HL-60 (cell line): ENCODE measurements at regions not wholly inside any gene's neighbourhood (a gene's known extent, or its start where the extent isn't known, plus 50 kb on each side); places are given as distances from the start of the nearest gene placed in this dataset.

Source experiments
- DNase-seq, 2 experiments: peaks; one replicate each; pipeline ENCODE4 v3.0.0-alpha.2; 2010 to 2020; ENCODE audit warnings: low read depth in 1 of 2, low spot score in 1 of 2
- H3K27ac ChIP-seq: fragments of 250-450 bp; sonication (Bioruptor Pico); replicated peaks from 2 replicates; pipeline ENCODE4 v1.5.1; 2020; ENCODE audit warnings: mild to moderate bottlenecking, moderate library complexity
- H3K27me3 ChIP-seq: fragments of 250-450 bp; sonication (Bioruptor Pico); 2 replicates; pipeline ENCODE4 v1.5.1; 2021; ENCODE audit warnings: mild to moderate bottlenecking, moderate library complexity; ENCODE audit not compliant: insufficient read depth, poor library complexity, severe bottlenecking
- H3K4me3 ChIP-seq: replicated peaks from 2 replicates; pipeline ENCODE4 v1.5.1; 2011; ENCODE audit warnings: mild to moderate bottlenecking, control low read depth, low read length; ENCODE audit not compliant: insufficient read depth
- GABPA ChIP-seq: IDR thresholded peaks from 2 replicates; pipeline ENCODE4 v1.6.1; 2012; ENCODE audit warnings: low read depth
- POLR2AphosphoS5 ChIP-seq: IDR thresholded peaks from 2 replicates; pipeline ENCODE4 v1.6.1; 2012; ENCODE audit warnings: low read depth
- SPI1 ChIP-seq: IDR thresholded peaks from 2 replicates; pipeline ENCODE4 v1.6.1; 2012; ENCODE audit warnings: low read depth, mild to moderate bottlenecking, borderline replicate concordance
- TF ChIP-seq, protein P1 (sequence below): IDR thresholded peaks from one replicate; pipeline ENCODE4 v1.5.1; 2011; ENCODE audit warnings: low read length, control low read depth, inconsistent platforms; ENCODE audit not compliant: insufficient read depth
- TF ChIP-seq, protein P2 (sequence below): IDR thresholded peaks from 2 replicates; pipeline ENCODE4 v1.6.1; 2012; ENCODE audit warnings: low read depth; ENCODE audit not compliant: insufficient replicate concordance

GRCh38 chr2:237025090-237025865, 60.4 kb upstream of the COPS8 start:
- TF ChIP-seq GABPA, result no peak
- TF ChIP-seq, protein P1, sequence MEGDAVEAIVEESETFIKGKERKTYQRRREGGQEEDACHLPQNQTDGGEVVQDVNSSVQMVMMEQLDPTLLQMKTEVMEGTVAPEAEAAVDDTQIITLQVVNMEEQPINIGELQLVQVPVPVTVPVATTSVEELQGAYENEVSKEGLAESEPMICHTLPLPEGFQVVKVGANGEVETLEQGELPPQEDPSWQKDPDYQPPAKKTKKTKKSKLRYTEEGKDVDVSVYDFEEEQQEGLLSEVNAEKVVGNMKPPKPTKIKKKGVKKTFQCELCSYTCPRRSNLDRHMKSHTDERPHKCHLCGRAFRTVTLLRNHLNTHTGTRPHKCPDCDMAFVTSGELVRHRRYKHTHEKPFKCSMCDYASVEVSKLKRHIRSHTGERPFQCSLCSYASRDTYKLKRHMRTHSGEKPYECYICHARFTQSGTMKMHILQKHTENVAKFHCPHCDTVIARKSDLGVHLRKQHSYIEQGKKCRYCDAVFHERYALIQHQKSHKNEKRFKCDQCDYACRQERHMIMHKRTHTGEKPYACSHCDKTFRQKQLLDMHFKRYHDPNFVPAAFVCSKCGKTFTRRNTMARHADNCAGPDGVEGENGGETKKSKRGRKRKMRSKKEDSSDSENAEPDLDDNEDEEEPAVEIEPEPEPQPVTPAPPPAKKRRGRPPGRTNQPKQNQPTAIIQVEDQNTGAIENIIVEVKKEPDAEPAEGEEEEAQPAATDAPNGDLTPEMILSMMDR, result no peak
- TF ChIP-seq POLR2AphosphoS5, result no peak
- no peak overlapping the region for H3K27ac ChIP-seq
- no peaks in the 10 kb centered on the region for H3K27me3 ChIP-seq
- DNase-seq, result peak in 1 of 2 experiments; percentile 27
- no peak overlapping the region for H3K4me3 ChIP-seq

GRCh38 chr2:237026981-237027711, 58.5 kb upstream of the COPS8 start:
- no peaks in the 10 kb centered on the region for H3K27me3 ChIP-seq

DNA sequence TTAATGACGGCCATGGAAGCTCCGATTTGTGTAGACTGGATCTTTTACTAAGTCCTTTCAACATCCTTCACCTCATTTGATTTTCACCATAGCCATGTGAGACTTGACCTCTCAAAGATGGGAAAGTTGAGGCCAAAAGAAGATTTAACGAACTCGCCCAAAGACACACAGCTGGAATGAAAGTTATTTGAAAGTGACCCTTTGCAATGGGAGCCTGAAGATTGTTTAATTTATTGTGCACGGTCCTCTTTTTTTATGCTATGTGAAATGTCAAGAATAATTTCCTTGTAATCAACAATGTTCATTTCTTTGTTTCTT, 58.0 kb upstream of the COPS8 start:
- H3K27ac ChIP-seq, result no peak overlapping the region
- H3K4me3 ChIP-seq, result no peak overlapping the region
- no peaks in the 10 kb centered on the region for H3K27me3 ChIP-seq
- no peak for DNase-seq
- TF ChIP-seq POLR2AphosphoS5 (no peak), SPI1 (no peak), GABPA (no peak)
- TF ChIP-seq, protein P2, sequence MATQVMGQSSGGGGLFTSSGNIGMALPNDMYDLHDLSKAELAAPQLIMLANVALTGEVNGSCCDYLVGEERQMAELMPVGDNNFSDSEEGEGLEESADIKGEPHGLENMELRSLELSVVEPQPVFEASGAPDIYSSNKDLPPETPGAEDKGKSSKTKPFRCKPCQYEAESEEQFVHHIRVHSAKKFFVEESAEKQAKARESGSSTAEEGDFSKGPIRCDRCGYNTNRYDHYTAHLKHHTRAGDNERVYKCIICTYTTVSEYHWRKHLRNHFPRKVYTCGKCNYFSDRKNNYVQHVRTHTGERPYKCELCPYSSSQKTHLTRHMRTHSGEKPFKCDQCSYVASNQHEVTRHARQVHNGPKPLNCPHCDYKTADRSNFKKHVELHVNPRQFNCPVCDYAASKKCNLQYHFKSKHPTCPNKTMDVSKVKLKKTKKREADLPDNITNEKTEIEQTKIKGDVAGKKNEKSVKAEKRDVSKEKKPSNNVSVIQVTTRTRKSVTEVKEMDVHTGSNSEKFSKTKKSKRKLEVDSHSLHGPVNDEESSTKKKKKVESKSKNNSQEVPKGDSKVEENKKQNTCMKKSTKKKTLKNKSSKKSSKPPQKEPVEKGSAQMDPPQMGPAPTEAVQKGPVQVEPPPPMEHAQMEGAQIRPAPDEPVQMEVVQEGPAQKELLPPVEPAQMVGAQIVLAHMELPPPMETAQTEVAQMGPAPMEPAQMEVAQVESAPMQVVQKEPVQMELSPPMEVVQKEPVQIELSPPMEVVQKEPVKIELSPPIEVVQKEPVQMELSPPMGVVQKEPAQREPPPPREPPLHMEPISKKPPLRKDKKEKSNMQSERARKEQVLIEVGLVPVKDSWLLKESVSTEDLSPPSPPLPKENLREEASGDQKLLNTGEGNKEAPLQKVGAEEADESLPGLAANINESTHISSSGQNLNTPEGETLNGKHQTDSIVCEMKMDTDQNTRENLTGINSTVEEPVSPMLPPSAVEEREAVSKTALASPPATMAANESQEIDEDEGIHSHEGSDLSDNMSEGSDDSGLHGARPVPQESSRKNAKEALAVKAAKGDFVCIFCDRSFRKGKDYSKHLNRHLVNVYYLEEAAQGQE, result no peak
- TF ChIP-seq, protein P1, result no peak

More at GRCh38 chr2:237026981-237027711, 58.5 kb upstream of the COPS8 start:
- no peak overlapping the region for H3K4me3 ChIP-seq
- H3K27ac ChIP-seq, result no peak overlapping the region
- peak; percentile 41 for DNase-seq
- TF ChIP-seq SPI1, result no peak
- TF ChIP-seq, protein P1, result peak; percentile 72

DNA sequence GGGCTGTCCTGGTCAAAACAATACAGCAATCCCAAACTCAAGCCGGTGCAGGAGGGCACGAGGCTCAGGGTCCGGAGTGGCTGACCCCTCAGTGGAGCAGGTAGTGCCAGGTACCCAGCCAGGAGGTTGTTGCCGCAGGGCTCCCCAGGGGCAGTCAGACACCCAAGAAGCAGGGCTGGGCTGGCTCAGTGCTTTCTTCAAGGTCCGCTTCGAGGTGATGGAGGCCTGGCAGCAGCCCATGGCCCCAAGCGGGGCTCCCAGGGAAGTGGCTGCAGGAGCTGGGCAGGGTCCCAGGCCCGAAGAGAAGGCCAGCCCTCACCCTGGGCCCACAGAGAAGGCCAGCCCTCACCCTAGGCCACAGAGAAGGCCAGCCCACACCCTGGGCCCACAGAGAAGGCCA, 55.3 kb upstream of the COPS8 start:
- H3K27me3 ChIP-seq, result no peaks in the 10 kb centered on the region
- no peak overlapping the region for H3K4me3 ChIP-seq
- TF ChIP-seq, protein P1, result no peak
- no peak for TF ChIP-seq GABPA
- TF ChIP-seq POLR2AphosphoS5, result no peak
- TF ChIP-seq, protein P2, result no peak
- no peak for TF ChIP-seq SPI1
- no peak overlapping the region for H3K27ac ChIP-seq
- no peak for DNase-seq
